ENCODE measurements at regions not wholly inside any gene's neighbourhood (a gene's known extent, or its start where the extent isn't known, plus 50 kb on each side); places are given as distances from the start of the nearest gene placed in this dataset.

DNA sequence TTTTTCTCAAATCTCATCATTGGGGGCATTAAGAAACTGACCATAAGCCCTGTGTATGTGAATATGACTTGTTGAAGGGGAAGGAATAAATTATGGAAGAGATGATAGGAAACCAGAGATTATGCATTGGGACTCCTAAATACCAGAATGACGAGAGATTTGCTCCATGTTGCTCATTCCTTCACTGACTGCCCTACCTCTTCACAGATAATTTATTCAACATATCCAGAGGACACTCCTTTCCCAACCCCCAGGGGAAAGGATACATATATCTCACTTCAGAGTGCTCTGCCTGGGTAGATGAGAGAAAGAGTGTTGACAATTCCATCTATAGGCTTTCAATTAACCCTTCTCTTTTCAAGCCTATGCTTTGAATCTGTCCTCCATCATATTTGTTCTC is 145.3 kb upstream of the RHOBTB1 start:
- H3K9me3 ChIP-seq, result peaks cover 0 to 4% of the 10 kb centered on the region in 2 donors
- H3K27me3 ChIP-seq, result no peaks in the 10 kb centered on the region
- TF ChIP-seq, protein P1, sequence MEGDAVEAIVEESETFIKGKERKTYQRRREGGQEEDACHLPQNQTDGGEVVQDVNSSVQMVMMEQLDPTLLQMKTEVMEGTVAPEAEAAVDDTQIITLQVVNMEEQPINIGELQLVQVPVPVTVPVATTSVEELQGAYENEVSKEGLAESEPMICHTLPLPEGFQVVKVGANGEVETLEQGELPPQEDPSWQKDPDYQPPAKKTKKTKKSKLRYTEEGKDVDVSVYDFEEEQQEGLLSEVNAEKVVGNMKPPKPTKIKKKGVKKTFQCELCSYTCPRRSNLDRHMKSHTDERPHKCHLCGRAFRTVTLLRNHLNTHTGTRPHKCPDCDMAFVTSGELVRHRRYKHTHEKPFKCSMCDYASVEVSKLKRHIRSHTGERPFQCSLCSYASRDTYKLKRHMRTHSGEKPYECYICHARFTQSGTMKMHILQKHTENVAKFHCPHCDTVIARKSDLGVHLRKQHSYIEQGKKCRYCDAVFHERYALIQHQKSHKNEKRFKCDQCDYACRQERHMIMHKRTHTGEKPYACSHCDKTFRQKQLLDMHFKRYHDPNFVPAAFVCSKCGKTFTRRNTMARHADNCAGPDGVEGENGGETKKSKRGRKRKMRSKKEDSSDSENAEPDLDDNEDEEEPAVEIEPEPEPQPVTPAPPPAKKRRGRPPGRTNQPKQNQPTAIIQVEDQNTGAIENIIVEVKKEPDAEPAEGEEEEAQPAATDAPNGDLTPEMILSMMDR (IDR thresholded peaks at IDR 0.05), result no peak
- no peak for TF ChIP-seq POLR2A (IDR thresholded peaks at IDR 0.05)
- no peak for DNase-seq
- H3K36me3 ChIP-seq, result no peaks in the 10 kb centered on the region
- no peak overlapping the region for H3K4me3 ChIP-seq
- no peak overlapping the region for H3K27ac ChIP-seq
- no peaks in the 10 kb centered on the region for H3K4me1 ChIP-seq
- intact Hi-C loops (cut with DNase I; ENCODE audit: low total_unique reads), result no loop called here

- H3K4me1 ChIP-seq, result no peaks in the 10 kb centered on the region
- DNase-seq, result no peak
- TF ChIP-seq POLR2A (IDR thresholded peaks at IDR 0.05), result no peak
- TF ChIP-seq, protein P1 (IDR thresholded peaks at IDR 0.05), result no peak
- peaks cover 0 to 5% of the 10 kb centered on the region in 2 donors for H3K9me3 ChIP-seq
- no peaks in the 10 kb centered on the region for H3K27me3 ChIP-seq
- no peaks in the 10 kb centered on the region for H3K36me3 ChIP-seq
- no peak overlapping the region for H3K27ac ChIP-seq
- intact Hi-C loops (cut with DNase I; ENCODE audit: low total_unique reads), result no loop called here
- H3K4me3 ChIP-seq, result no peak overlapping the region
Measured at GRCh38 chr10:61084493-61084892, 140.5 kb upstream of the RHOBTB1 start.

- no peak for DNase-seq
- TF ChIP-seq, protein P1 (IDR thresholded peaks at IDR 0.05), result no peak
- TF ChIP-seq POLR2A (IDR thresholded peaks at IDR 0.05), result no peak
- Histone ChIP-seq H3K27ac (no peak overlapping the region), H3K4me1 (no peaks in the 10 kb centered on the region), H3K36me3 (no peaks in the 10 kb centered on the region), H3K9me3 (peaks cover 0 to 5% of the 10 kb centered on the region in 2 donors), H3K27me3 (no peaks in the 10 kb centered on the region), H3K4me3 (no peak overlapping the region)
- intact Hi-C loops (cut with DNase I; ENCODE audit: low total_unique reads), result no loop called here
Measured at GRCh38 chr10:61081301-61081700, 137.3 kb upstream of the RHOBTB1 start.

DNA sequence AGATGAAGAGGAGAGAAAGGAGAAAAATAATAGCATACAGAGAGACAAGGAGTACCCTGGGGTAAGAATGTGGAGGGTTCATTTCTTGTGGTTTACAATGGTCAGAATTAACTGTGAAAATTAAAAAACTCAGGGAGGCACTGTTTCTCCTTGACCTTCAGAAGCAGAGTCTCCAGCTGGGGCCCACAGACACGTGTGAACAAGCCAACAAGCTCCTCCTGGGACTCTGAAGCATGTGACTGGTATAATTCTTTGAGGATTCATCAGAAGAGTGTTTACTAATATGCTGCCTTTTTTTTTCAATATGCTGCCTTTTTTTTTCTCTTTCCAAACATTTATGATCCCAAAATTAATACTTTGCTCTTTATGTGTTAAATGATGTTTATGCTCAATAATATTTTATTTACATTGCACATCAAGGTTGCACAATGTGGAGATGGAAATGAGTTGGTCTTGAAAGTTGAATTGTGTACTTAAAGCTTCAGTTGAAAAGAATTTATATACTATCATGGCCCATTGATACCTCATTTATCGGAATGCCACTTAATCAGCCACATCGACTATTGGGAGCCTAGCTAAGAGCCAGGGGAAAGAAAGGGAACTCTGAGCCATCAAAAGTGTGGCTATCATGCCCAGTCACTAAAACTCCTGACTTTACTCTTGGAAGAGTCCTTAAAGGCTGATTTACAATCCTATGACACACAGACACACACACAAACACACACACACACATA is 134.7 kb upstream of the RHOBTB1 start:
- no peak overlapping the region for H3K4me3 ChIP-seq
- intact Hi-C loops (cut with DNase I; ENCODE audit: low total_unique reads), result no loop called here
- no peak overlapping the region for H3K27ac ChIP-seq
- no peak for TF ChIP-seq POLR2A (IDR thresholded peaks at IDR 0.05)
- TF ChIP-seq, protein P1 (IDR thresholded peaks at IDR 0.05), result no peak
- H3K9me3 ChIP-seq, result no peaks in the 10 kb centered on the region
- H3K4me1 ChIP-seq, result no peaks in the 10 kb centered on the region
- H3K27me3 ChIP-seq, result no peaks in the 10 kb centered on the region
- H3K36me3 ChIP-seq, result no peaks in the 10 kb centered on the region
- DNase-seq, result no peak

- H3K27ac ChIP-seq, result no peak overlapping the region
- DNase-seq, result no peak
- H3K27me3 ChIP-seq, result no peaks in the 10 kb centered on the region
- H3K4me1 ChIP-seq, result no peaks in the 10 kb centered on the region
- no peaks in the 10 kb centered on the region for H3K9me3 ChIP-seq
- no peak overlapping the region for H3K4me3 ChIP-seq
- H3K36me3 ChIP-seq, result no peaks in the 10 kb centered on the region
- intact Hi-C loops (cut with DNase I; ENCODE audit: low total_unique reads), result no loop called here
- TF ChIP-seq POLR2A (IDR thresholded peaks at IDR 0.05), result no peak
- TF ChIP-seq, protein P1 (IDR thresholded peaks at IDR 0.05), result no peak
Measured at GRCh38 chr10:61076572-61077114, 132.7 kb upstream of the RHOBTB1 start.

All from uterus (tissue), 3 donors.